K562 (cell line): ENCODE measurements at regions not wholly inside any gene's neighbourhood (a gene's known extent, or its start where the extent isn't known, plus 50 kb on each side); places are given as distances from the start of the nearest gene placed in this dataset.

Experiments
- MYC ChIP-seq, 2 experiments: fragments of 250-450 bp in 1 of 2; sonication (Bioruptor Pico) in 1 of 2; IDR thresholded peaks; 2 replicates each; pipeline versions ENCODE4 v1.5.1 to v1.6.1; 2012 to 2021; ENCODE audit warnings: low read depth in 2 of 2, borderline replicate concordance in 1 of 2, improper control_type of control experiment in 1 of 2, low read length in 1 of 2, mild to moderate bottlenecking in 1 of 2, moderate library complexity in 1 of 2
- TF ChIP-seq, protein P1 (sequence below): fragments of 250-450 bp; sonication (Bioruptor Pico); IDR thresholded peaks from 2 replicates; pipeline ENCODE4 v1.8.0; 2021; ENCODE audit warnings: borderline replicate concordance, mild to moderate bottlenecking, moderate library complexity; ENCODE audit not compliant: poor library complexity, severe bottlenecking
- TF ChIP-seq, protein P2 (sequence below), 3 experiments: IDR thresholded peaks in 2 of 3; conservative IDR thresholded peaks in 1 of 3; 2 replicates each; pipeline ENCODE4 v1.5.1; 2011 to 2012; ENCODE audit warnings: low read length in 3 of 3, mild to moderate bottlenecking in 3 of 3, control low read depth in 2 of 3, improper control_type of control experiment in 1 of 3, inconsistent platforms in 1 of 3, low read depth in 1 of 3, mixed read lengths in 1 of 3, moderate library complexity in 1 of 3; ENCODE audit not compliant: insufficient read depth in 2 of 3

DNA sequence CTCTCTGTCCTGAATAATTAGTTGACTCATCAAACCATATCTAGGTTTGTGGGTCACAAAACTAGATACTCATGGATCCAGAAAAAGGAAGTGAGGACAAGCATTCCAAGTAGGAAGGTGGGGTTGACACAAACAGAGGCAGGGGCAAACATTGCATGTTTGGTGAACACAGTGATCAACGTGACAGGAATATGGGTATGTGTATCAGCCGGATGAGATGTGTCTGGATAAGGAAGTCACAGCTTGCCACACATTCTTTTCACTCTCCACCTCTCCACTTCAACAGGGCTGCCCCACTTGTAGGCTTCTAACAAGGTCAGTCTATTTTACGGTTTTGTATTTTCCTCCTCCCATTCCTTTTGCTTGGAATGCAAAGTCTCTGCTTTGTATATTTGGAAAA lies 319.0 kb downstream of the CYRIA start:
- TF ChIP-seq, protein P1, sequence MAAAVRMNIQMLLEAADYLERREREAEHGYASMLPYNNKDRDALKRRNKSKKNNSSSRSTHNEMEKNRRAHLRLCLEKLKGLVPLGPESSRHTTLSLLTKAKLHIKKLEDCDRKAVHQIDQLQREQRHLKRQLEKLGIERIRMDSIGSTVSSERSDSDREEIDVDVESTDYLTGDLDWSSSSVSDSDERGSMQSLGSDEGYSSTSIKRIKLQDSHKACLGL (CRISPR knock-in tag) = no peak
- TF ChIP-seq, protein P2, sequence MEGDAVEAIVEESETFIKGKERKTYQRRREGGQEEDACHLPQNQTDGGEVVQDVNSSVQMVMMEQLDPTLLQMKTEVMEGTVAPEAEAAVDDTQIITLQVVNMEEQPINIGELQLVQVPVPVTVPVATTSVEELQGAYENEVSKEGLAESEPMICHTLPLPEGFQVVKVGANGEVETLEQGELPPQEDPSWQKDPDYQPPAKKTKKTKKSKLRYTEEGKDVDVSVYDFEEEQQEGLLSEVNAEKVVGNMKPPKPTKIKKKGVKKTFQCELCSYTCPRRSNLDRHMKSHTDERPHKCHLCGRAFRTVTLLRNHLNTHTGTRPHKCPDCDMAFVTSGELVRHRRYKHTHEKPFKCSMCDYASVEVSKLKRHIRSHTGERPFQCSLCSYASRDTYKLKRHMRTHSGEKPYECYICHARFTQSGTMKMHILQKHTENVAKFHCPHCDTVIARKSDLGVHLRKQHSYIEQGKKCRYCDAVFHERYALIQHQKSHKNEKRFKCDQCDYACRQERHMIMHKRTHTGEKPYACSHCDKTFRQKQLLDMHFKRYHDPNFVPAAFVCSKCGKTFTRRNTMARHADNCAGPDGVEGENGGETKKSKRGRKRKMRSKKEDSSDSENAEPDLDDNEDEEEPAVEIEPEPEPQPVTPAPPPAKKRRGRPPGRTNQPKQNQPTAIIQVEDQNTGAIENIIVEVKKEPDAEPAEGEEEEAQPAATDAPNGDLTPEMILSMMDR (IDR thresholded peaks at IDR 0.05 in 2 of 3, conservative IDR thresholded peaks at IDR 0.05 in 1 of 3; ENCODE audit: insufficient read depth in 2 of 3, low read depth in 1 of 3, low read length in 3 of 3) = no peak
- TF ChIP-seq MYC (IDR thresholded peaks at IDR 0.05; ENCODE audit: low read depth, low read length) (no peak), MYC (CRISPR knock-in tag; IDR thresholded peaks at IDR 0.05; ENCODE audit: borderline replicate concordance, low read depth) (no peak)
